ENCODE measurements at regions not wholly inside any gene's neighbourhood (a gene's known extent, or its start where the extent isn't known, plus 50 kb on each side); places are given as distances from the start of the nearest gene placed in this dataset.
"Not testable (repeated sequence)": the region's sequence is repeated elsewhere in the genome, so short reads cannot be mapped to it uniquely, and the experiment has no call there.

DNA sequence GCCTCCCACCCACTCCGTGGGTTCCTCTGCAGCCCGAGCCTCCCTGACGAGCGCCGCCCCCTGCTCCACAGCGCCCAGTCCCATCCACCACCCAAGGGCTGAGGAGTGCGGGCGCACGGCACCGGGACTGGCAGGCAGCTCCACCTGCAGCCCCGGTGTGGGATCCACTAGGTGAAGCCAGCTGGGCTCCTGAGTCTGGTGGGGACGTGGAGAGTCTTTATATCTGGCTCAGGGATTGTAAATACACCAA is 134.5 kb upstream of the ATXN7L3B start:
- DNase-seq; H3K4me1 Mint-ChIP-seq; H3K27me3 Mint-ChIP-seq; H3K27ac ChIP-seq (ENCODE audit: low read length); H3K27ac Mint-ChIP-seq; H3K4me1 ChIP-seq (ENCODE audit: control insufficient read depth in 1 of 2, extremely low read depth in 1 of 2, insufficient read depth in 2 of 2, low read length in 2 of 2); ATAC-seq (replicated peaks in 1 of 4); H3K36me3 Mint-ChIP-seq; H3K27me3 ChIP-seq (replicated peaks in 1 of 2; ENCODE audit: control insufficient read depth in 2 of 2, extremely low read depth in 1 of 2, insufficient read depth in 2 of 2, low read length in 1 of 2); H3K9me3 ChIP-seq; H3K9me3 Mint-ChIP-seq; CTCF ChIA-PET; H3K36me3 ChIP-seq (ENCODE audit: control insufficient read depth in 2 of 2, extremely low read depth in 1 of 2, insufficient read depth in 1 of 2, low read length in 1 of 2); POLR2A ChIA-PET; H3K4me3 Mint-ChIP-seq; H3K4me3 ChIP-seq (ENCODE audit: control insufficient read depth in 1 of 2, extremely low read depth in 1 of 2, low read length in 1 of 2): not testable (repeated sequence)
- WGBS (ENCODE audit: insufficient coverage), result 70% methylated on average over 3 of the region's 12 CpGs

DNA sequence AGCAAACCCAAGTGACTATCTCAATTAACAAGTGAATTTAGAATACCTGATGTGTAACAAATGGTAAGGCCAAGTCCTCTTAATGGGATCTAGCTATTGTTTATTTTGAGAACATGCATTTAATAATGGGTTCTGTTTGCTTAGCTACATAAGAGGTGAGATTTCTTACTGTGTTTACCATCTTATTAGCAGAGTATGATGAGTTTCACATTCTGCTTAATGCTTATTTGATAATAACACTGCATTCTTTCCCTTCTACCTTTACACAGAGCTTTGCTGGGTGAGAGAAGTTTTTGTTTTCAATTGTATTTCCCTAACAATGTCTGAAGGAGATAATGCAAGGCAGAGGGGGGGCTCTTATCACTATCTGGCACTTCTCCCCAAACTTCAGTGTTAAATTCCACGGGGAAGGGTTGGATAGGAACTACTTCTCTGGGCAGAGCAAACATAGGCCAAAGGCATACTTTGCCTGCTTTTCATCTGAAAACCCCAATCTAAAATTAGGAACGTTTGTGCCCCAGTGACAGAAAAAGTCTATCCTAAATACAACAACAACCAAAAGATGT is 129.0 kb upstream of the ATXN7L3B start:
- DNase-seq, result no peak
- ChIA-PET POLR2A (interaction anchor here in 1 of 2 donors (0.6 kb wide), 1 partner anchor 1099 kb away, joined by 3 read pairs; no protein-coding TSS in a partner anchor), CTCF (no interaction called here)
- Mint-ChIP-seq H3K4me1 (no peaks in the 10 kb centered on the region), H3K36me3 (no peaks in the 10 kb centered on the region), H3K9me3 (no peaks in the 10 kb centered on the region), H3K27ac (no peak overlapping the region), H3K4me3 (no peak overlapping the region), H3K27me3 (peaks cover 6 to 8% of the 10 kb centered on the region in 2 donors)
- Histone ChIP-seq H3K9me3 (no peaks in the 10 kb centered on the region), H3K27me3 (replicated peaks in 1 of 2; ENCODE audit: control insufficient read depth in 2 of 2, extremely low read depth in 1 of 2, insufficient read depth in 2 of 2, low read length in 1 of 2) (no peaks in the 10 kb centered on the region), H3K4me1 (ENCODE audit: control insufficient read depth in 1 of 2, extremely low read depth in 1 of 2, insufficient read depth in 2 of 2, low read length in 2 of 2) (no peaks in the 10 kb centered on the region), H3K36me3 (ENCODE audit: control insufficient read depth in 2 of 2, extremely low read depth in 1 of 2, insufficient read depth in 1 of 2, low read length in 1 of 2) (no peaks in the 10 kb centered on the region), H3K27ac (ENCODE audit: low read length) (no peak overlapping the region), H3K4me3 (ENCODE audit: control insufficient read depth in 1 of 2, extremely low read depth in 1 of 2, low read length in 1 of 2) (no peak overlapping the region)
- ATAC-seq (replicated peaks in 1 of 4), result no peak
- no CpG with 5 or more reads among the region's 2 CpGs for WGBS (ENCODE audit: insufficient coverage)

DNA sequence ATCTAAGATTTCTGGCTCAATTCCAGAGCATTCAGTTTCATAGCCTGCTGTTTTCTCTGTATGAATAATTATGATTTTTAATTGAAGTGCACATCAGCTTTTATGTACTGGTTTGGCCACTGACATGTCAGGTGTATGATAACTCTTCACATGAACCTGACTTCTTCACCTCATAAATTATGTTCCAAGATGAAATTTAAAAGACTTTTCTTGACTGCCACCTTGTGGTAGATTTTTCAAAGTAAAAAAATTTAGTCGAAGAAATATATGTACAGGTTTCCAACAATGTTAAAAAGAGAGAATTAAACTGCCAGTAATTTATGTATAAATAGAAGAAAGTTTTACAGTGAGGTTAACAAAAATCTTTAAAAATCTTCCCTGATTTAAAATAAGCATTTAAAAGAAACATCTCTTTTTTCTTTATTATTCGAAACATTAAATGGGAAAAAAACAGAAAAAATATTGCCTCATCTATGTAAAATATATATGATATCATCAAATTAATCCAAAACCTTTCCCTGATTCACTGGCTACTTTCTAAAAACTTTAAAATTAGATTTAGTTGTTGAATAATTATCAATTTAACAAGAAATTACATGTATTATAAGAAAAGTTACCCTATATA is 124.9 kb upstream of the ATXN7L3B start:
- Mint-ChIP-seq H3K27ac (no peak overlapping the region), H3K4me1 (no peaks in the 10 kb centered on the region), H3K9me3 (no peaks in the 10 kb centered on the region), H3K27me3 (peaks cover 6 to 8% of the 10 kb centered on the region in 2 donors), H3K4me3 (no peak overlapping the region), H3K36me3 (no peaks in the 10 kb centered on the region)
- no CpG with 5 or more reads among the region's 2 CpGs for WGBS (ENCODE audit: insufficient coverage)
- Histone ChIP-seq H3K4me3 (ENCODE audit: control insufficient read depth in 1 of 2, extremely low read depth in 1 of 2, low read length in 1 of 2) (no peak overlapping the region), H3K9me3 (no peaks in the 10 kb centered on the region), H3K4me1 (ENCODE audit: control insufficient read depth in 1 of 2, extremely low read depth in 1 of 2, insufficient read depth in 2 of 2, low read length in 2 of 2) (no peaks in the 10 kb centered on the region), H3K27ac (ENCODE audit: low read length) (no peak overlapping the region), H3K36me3 (ENCODE audit: control insufficient read depth in 2 of 2, extremely low read depth in 1 of 2, insufficient read depth in 1 of 2, low read length in 1 of 2) (no peaks in the 10 kb centered on the region), H3K27me3 (replicated peaks in 1 of 2; ENCODE audit: control insufficient read depth in 2 of 2, extremely low read depth in 1 of 2, insufficient read depth in 2 of 2, low read length in 1 of 2) (no peaks in the 10 kb centered on the region)
- DNase-seq (peak in 1 of 35 experiments; percentile 2), ATAC-seq (replicated peaks in 1 of 4) (no peak)
- POLR2A ChIA-PET, result no interaction called here
- CTCF ChIA-PET, result no interaction called here

DNA sequence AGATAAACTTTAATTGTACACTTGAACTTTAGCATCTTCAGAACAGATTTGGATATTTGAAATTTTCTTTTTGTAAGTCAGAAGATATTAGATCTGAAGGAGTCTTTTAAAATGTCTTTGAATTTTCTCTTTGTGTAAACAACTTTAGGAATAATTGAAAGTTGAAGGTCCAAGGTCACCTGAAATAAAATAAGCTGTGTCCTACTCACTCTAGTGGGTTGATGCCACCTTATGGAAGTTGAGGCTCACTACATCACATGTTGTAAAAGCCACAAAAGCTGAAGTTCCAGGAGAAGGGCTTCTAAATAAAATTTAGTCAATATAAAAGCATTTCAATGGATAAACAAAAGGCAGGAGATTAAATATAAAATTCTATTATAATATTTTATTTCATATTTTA is 122.0 kb upstream of the ATXN7L3B start:
- Histone ChIP-seq H3K4me3 (ENCODE audit: control insufficient read depth in 1 of 2, extremely low read depth in 1 of 2, low read length in 1 of 2) (no peak overlapping the region), H3K36me3 (ENCODE audit: control insufficient read depth in 2 of 2, extremely low read depth in 1 of 2, insufficient read depth in 1 of 2, low read length in 1 of 2) (no peaks in the 10 kb centered on the region), H3K4me1 (ENCODE audit: control insufficient read depth in 1 of 2, extremely low read depth in 1 of 2, insufficient read depth in 2 of 2, low read length in 2 of 2) (no peaks in the 10 kb centered on the region), H3K27ac (ENCODE audit: low read length) (no peak overlapping the region), H3K27me3 (replicated peaks in 1 of 2; ENCODE audit: control insufficient read depth in 2 of 2, extremely low read depth in 1 of 2, insufficient read depth in 2 of 2, low read length in 1 of 2) (no peaks in the 10 kb centered on the region), H3K9me3 (no peaks in the 10 kb centered on the region)
- no peaks in the 10 kb centered on the region for H3K4me1 Mint-ChIP-seq
- H3K9me3 Mint-ChIP-seq, result no peaks in the 10 kb centered on the region
- no peak for ATAC-seq (replicated peaks in 1 of 4)
- POLR2A ChIA-PET, result interaction anchor here in 1 of 2 donors (0.6 kb wide), 1 partner anchor 1376 kb away, joined by 3 read pairs; no protein-coding TSS in a partner anchor
- no peak for DNase-seq
- H3K27ac Mint-ChIP-seq, result no peak overlapping the region
- H3K36me3 Mint-ChIP-seq, result no peaks in the 10 kb centered on the region
- H3K27me3 Mint-ChIP-seq, result peaks cover 3 to 6% of the 10 kb centered on the region in 2 donors
- H3K4me3 Mint-ChIP-seq, result no peak overlapping the region
- CTCF ChIA-PET, result interaction anchor here in 1 of 2 donors (0.9 kb wide), 1 partner anchor 10 kb away, joined by 6 read pairs; no protein-coding TSS in a partner anchor

DNA sequence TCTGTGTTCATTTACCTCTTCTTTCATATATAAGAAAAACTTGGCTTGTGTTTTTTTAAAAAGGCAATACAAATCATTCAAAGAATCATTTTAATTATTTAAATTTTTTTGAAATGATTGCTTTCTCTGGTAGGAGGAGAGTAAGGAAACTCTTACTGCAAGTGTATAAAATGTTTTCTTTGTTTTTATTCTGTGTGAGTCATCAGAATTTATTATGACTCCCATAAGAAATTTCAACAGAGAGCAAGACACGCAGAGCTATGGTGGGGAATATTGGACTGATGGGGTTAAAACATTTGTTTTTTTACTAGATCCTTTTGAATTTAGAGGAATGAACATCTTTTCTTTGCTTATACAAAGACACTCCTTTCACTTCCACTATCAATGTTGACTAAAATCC is 119.1 kb upstream of the ATXN7L3B start:
- DNase-seq, result no peak
- no peaks in the 10 kb centered on the region for H3K27me3 ChIP-seq (replicated peaks in 1 of 2; ENCODE audit: control insufficient read depth in 2 of 2, extremely low read depth in 1 of 2, insufficient read depth in 2 of 2, low read length in 1 of 2)
- CTCF ChIA-PET, result interaction anchor here in 1 of 2 donors (0.5 kb wide), 1 partner anchor 25 kb away, joined by 3 read pairs; no protein-coding TSS in a partner anchor

DNA sequence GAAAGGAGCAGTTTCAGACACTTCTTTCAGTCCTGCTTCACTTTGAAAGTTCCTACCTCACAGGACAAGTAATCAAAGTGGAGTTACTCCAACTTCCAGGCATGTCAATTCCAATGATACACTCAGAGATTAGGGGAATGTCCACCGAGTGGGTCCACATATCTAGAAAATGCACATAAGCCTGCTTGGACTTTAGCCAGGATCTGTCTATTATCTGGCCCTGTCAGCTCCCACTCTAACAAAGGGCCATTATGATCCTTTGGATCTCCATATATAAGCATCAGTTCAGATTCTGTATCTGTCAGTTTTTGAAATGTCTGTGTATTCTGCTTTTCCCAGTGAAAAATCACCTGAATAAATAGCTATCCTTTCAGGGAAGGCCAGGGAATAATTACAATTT is 112.9 kb upstream of the ATXN7L3B start:
- ChIA-PET POLR2A (no interaction called here), CTCF (no interaction called here)
- no peaks in the 10 kb centered on the region for H3K27me3 ChIP-seq (replicated peaks in 1 of 2; ENCODE audit: control insufficient read depth in 2 of 2, extremely low read depth in 1 of 2, insufficient read depth in 2 of 2, low read length in 1 of 2)
- peaks cover 0 to 7% of the 10 kb centered on the region in 2 donors for H3K27me3 Mint-ChIP-seq
- H3K4me1 Mint-ChIP-seq, result no peaks in the 10 kb centered on the region
- H3K36me3 ChIP-seq (ENCODE audit: control insufficient read depth in 2 of 2, extremely low read depth in 1 of 2, insufficient read depth in 1 of 2, low read length in 1 of 2), result no peaks in the 10 kb centered on the region
- no peak overlapping the region for H3K4me3 ChIP-seq (ENCODE audit: control insufficient read depth in 1 of 2, extremely low read depth in 1 of 2, low read length in 1 of 2)
- no peak for DNase-seq
- H3K9me3 ChIP-seq, result no peaks in the 10 kb centered on the region
- H3K27ac ChIP-seq (ENCODE audit: low read length), result no peak overlapping the region
- H3K36me3 Mint-ChIP-seq, result no peaks in the 10 kb centered on the region
- H3K9me3 Mint-ChIP-seq, result peaks cover 0 to 5% (median 0%) of the 10 kb centered on the region in 3 donors
- WGBS (ENCODE audit: insufficient coverage), result 80% methylated on average over 1 of the region's 1 CpG
- H3K4me3 Mint-ChIP-seq, result no peak overlapping the region
- no peaks in the 10 kb centered on the region for H3K4me1 ChIP-seq (ENCODE audit: control insufficient read depth in 1 of 2, extremely low read depth in 1 of 2, insufficient read depth in 2 of 2, low read length in 2 of 2)
- no peak overlapping the region for H3K27ac Mint-ChIP-seq
- no peak for ATAC-seq (replicated peaks in 1 of 4)

More for the DNA sequence above, 119.1 kb upstream of the ATXN7L3B start:
- Mint-ChIP-seq H3K9me3 (no peaks in the 10 kb centered on the region), H3K4me3 (no peak overlapping the region), H3K36me3 (no peaks in the 10 kb centered on the region), H3K4me1 (no peaks in the 10 kb centered on the region), H3K27me3 (no peaks in the 10 kb centered on the region), H3K27ac (no peak overlapping the region)
- Histone ChIP-seq H3K27ac (ENCODE audit: low read length) (no peak overlapping the region), H3K4me1 (ENCODE audit: control insufficient read depth in 1 of 2, extremely low read depth in 1 of 2, insufficient read depth in 2 of 2, low read length in 2 of 2) (no peaks in the 10 kb centered on the region), H3K4me3 (ENCODE audit: control insufficient read depth in 1 of 2, extremely low read depth in 1 of 2, low read length in 1 of 2) (no peak overlapping the region), H3K36me3 (ENCODE audit: control insufficient read depth in 2 of 2, extremely low read depth in 1 of 2, insufficient read depth in 1 of 2, low read length in 1 of 2) (no peaks in the 10 kb centered on the region), H3K9me3 (no peaks in the 10 kb centered on the region)
- whole genome bisulfite sequencing (ENCODE audit: insufficient coverage), result no CpG with 5 or more reads among the region's 1 CpG
- no peak for ATAC-seq (replicated peaks in 1 of 4)
- POLR2A ChIA-PET, result no interaction called here

DNA sequence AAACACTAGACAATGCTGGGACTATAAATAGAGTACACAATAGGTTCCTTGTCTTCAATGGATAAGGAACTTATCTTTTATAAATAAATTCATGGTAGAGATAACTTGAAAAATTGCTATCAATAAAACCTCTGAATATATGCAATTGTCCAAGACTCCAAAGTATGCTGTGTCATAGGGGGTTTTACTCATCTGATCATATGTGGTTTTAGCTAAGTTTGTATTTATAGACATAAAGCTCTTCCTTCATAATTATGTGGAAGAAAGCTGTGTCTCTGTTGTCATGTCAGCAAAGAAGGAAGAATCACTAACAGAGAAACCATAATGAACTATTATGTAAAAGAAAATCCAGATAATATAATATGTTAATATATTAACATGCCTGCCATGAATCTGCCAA is 111.5 kb upstream of the ATXN7L3B start:
- Histone ChIP-seq H3K4me1 (ENCODE audit: control insufficient read depth in 1 of 2, extremely low read depth in 1 of 2, insufficient read depth in 2 of 2, low read length in 2 of 2) (no peaks in the 10 kb centered on the region), H3K27me3 (replicated peaks in 1 of 2; ENCODE audit: control insufficient read depth in 2 of 2, extremely low read depth in 1 of 2, insufficient read depth in 2 of 2, low read length in 1 of 2) (no peaks in the 10 kb centered on the region), H3K27ac (ENCODE audit: low read length) (no peak overlapping the region), H3K4me3 (ENCODE audit: control insufficient read depth in 1 of 2, extremely low read depth in 1 of 2, low read length in 1 of 2) (no peak overlapping the region), H3K9me3 (no peaks in the 10 kb centered on the region), H3K36me3 (ENCODE audit: control insufficient read depth in 2 of 2, extremely low read depth in 1 of 2, insufficient read depth in 1 of 2, low read length in 1 of 2) (no peaks in the 10 kb centered on the region)
- no peak overlapping the region for H3K27ac Mint-ChIP-seq
- H3K4me3 Mint-ChIP-seq, result no peak overlapping the region
- no peaks in the 10 kb centered on the region for H3K36me3 Mint-ChIP-seq
- CTCF ChIA-PET, result interaction anchor here in 1 of 2 donors (0.5 kb wide), 1 partner anchor 127 kb away, joined by 3 read pairs; no protein-coding TSS in a partner anchor
- no peaks in the 10 kb centered on the region for H3K4me1 Mint-ChIP-seq
- H3K27me3 Mint-ChIP-seq, result peaks cover 0 to 7% of the 10 kb centered on the region in 2 donors
- POLR2A ChIA-PET, result no interaction called here
- DNase-seq (no peak), ATAC-seq (replicated peaks in 1 of 4) (no peak)
- H3K9me3 Mint-ChIP-seq, result peaks cover 0 to 5% (median 0%) of the 10 kb centered on the region in 3 donors

All from T-cell (primary cell).